HEK293 (cell line): ENCODE measurements at regions not wholly inside any gene's neighbourhood (a gene's known extent, or its start where the extent isn't known, plus 50 kb on each side); places are given as distances from the start of the nearest gene placed in this dataset.

Source experiments
- CTCF ChIA-PET: fragments of 350-600 bp; formaldehyde crosslinking; extraction: SDS; loops from one replicate; lab custom pipeline; 2021; ENCODE audit warnings: antibody characterized with exemption; lab: Yijun Ruan, JAX
- POLR2A ChIA-PET: fragments of 300-600 bp; formaldehyde crosslinking; extraction: SDS; loops from one replicate; lab custom pipeline; 2020; ENCODE audit warnings: antibody characterized with exemption, inconsistent platforms; lab: Yijun Ruan, JAX
- H3K27ac ChIP-seq: fragments of 200-500 bp; sonication (Bioruptor generic); 2 replicates; pipeline ENCODE4 v1.5.1; 2014; ENCODE audit warnings: low read depth, low read length, control low read depth, inconsistent platforms; ENCODE audit errors: extremely low read depth
- H3K36me3 ChIP-seq, 2 experiments: fragments of 200-500 bp in 1 of 2; sonication (Bioruptor generic) in 1 of 2; 1 replicate in 1 of 2; 2 replicates in 1 of 2; pipeline ENCODE4 v1.5.1; 2014 to 2017; ENCODE audit warnings: inconsistent platforms in 2 of 2, low read length in 2 of 2; ENCODE audit not compliant: control insufficient read depth in 2 of 2, insufficient read depth in 1 of 2
- H3K4me1 ChIP-seq: fragments of 200-500 bp; sonication (Bioruptor generic); 2 replicates; pipeline ENCODE4 v1.5.1; 2014; ENCODE audit warnings: mild to moderate bottlenecking, low read length, inconsistent platforms; ENCODE audit not compliant: control insufficient read depth, insufficient read depth
- H3K4me3 ChIP-seq: 2 replicates; pipeline ENCODE4 v1.5.1; 2011; ENCODE audit warnings: low read depth, mild to moderate bottlenecking, control low read depth, low read length, moderate library complexity
- H3K9me3 ChIP-seq: fragments of 200-500 bp; sonication (Bioruptor generic); 2 replicates; pipeline ENCODE4 v1.5.1; 2014; ENCODE audit warnings: low read depth, low read length, inconsistent platforms; ENCODE audit not compliant: control insufficient read depth, insufficient read depth
- TCF7L2 ChIP-seq: IDR thresholded peaks from 2 replicates; pipeline ENCODE4 v1.6.1; 2011; ENCODE audit warnings: low read depth, mild to moderate bottlenecking, inconsistent platforms, low read length, moderate library complexity, borderline replicate concordance
- ZFHX2 ChIP-seq: fragments of 450-650 bp; formaldehyde crosslinking; conservative IDR thresholded peaks from 2 replicates; pipeline ENCODE4 v1.5.1; 2016; ENCODE audit warnings: missing biosample characterization, missing genetic modification characterization
- ZIC2 ChIP-seq: fragments of 450-650 bp; formaldehyde crosslinking; IDR thresholded peaks from 2 replicates; pipeline ENCODE4 v1.5.1; 2016; ENCODE audit warnings: missing biosample characterization, missing genetic modification characterization
- ZNF121 ChIP-seq: fragments of 450-650 bp; formaldehyde crosslinking; IDR thresholded peaks from 2 replicates; pipeline ENCODE4 v1.5.1; 2016; ENCODE audit warnings: missing biosample characterization, missing genetic modification characterization
- ZNF140 ChIP-seq: fragments of 450-650 bp; formaldehyde crosslinking; IDR thresholded peaks from 2 replicates; pipeline ENCODE4 v1.5.1; 2016; ENCODE audit warnings: missing biosample characterization, missing genetic modification characterization
- ZNF169 ChIP-seq: fragments of 450-650 bp; formaldehyde crosslinking; IDR thresholded peaks from 2 replicates; pipeline ENCODE4 v1.5.1; 2016; ENCODE audit warnings: missing biosample characterization, missing genetic modification characterization
- ZNF416 ChIP-seq: fragments of 450-650 bp; formaldehyde crosslinking; IDR thresholded peaks from 2 replicates; pipeline ENCODE4 v1.5.1; 2016; ENCODE audit warnings: missing biosample characterization, missing genetic modification characterization
- ZNF426 ChIP-seq: fragments of 450-650 bp; formaldehyde crosslinking; IDR thresholded peaks from 2 replicates; pipeline ENCODE4 v1.5.1; 2017; ENCODE audit warnings: missing biosample characterization, missing genetic modification characterization, mild to moderate bottlenecking, inconsistent platforms, moderate library complexity
- ZNF473 ChIP-seq: fragments of 450-650 bp; formaldehyde crosslinking; IDR thresholded peaks from 2 replicates; pipeline ENCODE4 v1.5.1; 2017; ENCODE audit warnings: missing biosample characterization, missing genetic modification characterization
- ZNF510 ChIP-seq: fragments of 450-650 bp; formaldehyde crosslinking; IDR thresholded peaks from 2 replicates; pipeline ENCODE4 v1.5.1; 2018; ENCODE audit warnings: mild to moderate bottlenecking, missing genetic modification characterization, missing biosample characterization; ENCODE audit not compliant: insufficient replicate concordance
- ZNF548 ChIP-seq: fragments of 450-650 bp; formaldehyde crosslinking; IDR thresholded peaks from 2 replicates; pipeline ENCODE4 v1.5.1; 2016; ENCODE audit warnings: missing biosample characterization, missing genetic modification characterization
- ZNF677 ChIP-seq: fragments of 450-650 bp; IDR thresholded peaks from 2 replicates; pipeline ENCODE4 v1.5.0; 2018; ENCODE audit warnings: missing biosample characterization, mild to moderate bottlenecking, missing genetic modification characterization, moderate library complexity
- ZSCAN16 ChIP-seq: fragments of 450-650 bp; formaldehyde crosslinking; IDR thresholded peaks from 2 replicates; pipeline ENCODE4 v1.5.1; 2016; ENCODE audit warnings: missing biosample characterization, missing genetic modification characterization
- ZSCAN30 ChIP-seq: fragments of 450-650 bp; IDR thresholded peaks from 2 replicates; pipeline ENCODE4 v1.5.1; 2018; ENCODE audit warnings: missing biosample characterization, mild to moderate bottlenecking, missing genetic modification characterization, moderate library complexity
- TF ChIP-seq, protein P1 (sequence below): fragments of 450-650 bp; formaldehyde crosslinking; IDR thresholded peaks from 2 replicates; pipeline ENCODE4 v1.5.1; 2016; ENCODE audit warnings: missing biosample characterization, missing genetic modification characterization
- TF ChIP-seq, protein P2 (sequence below): fragments of 450-650 bp; formaldehyde crosslinking; conservative IDR thresholded peaks from 2 replicates; pipeline ENCODE4 v1.5.1; 2016; ENCODE audit warnings: low read depth, missing biosample characterization, missing genetic modification characterization
- TF ChIP-seq, protein P3 (sequence below): fragments of 450-650 bp; IDR thresholded peaks from 2 replicates; pipeline ENCODE4 v1.5.1; 2018; ENCODE audit warnings: missing biosample characterization, missing genetic modification characterization
- TF ChIP-seq, protein P4 (sequence below): fragments of 450-650 bp; formaldehyde crosslinking; IDR thresholded peaks from 2 replicates; pipeline ENCODE4 v1.5.1; 2016; ENCODE audit warnings: missing biosample characterization, missing genetic modification characterization

DNA sequence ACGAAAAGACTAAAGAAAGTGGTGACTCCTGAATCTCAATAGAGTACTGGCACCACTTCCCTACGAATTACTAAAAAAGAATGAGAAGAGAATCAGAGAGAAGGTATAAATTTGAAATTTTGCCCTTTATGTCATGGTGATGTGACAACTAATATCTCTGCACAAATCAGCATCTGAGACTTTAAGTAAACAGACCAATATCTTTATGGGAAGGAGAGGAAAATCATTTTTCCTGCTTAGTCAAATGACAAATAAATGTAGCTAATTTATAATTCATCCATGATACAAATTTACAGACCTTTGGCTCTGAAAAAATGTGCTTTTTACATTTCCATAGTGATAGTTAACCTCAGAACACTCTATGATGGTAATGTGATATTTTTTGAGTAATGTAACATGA, 424.8 kb upstream of the EPHA5 start:
- CTCF ChIA-PET = no interaction called here
- Histone ChIP-seq H3K27ac (no peak overlapping the region), H3K4me1 (no peaks in the 10 kb centered on the region), H3K36me3 (no peaks in the 10 kb centered on the region), H3K4me3 (no peak overlapping the region), H3K9me3 (no peaks in the 10 kb centered on the region)
- no peak for TF ChIP-seq ZNF677 (tag by site-specific recombination)
- TF ChIP-seq, protein P1, sequence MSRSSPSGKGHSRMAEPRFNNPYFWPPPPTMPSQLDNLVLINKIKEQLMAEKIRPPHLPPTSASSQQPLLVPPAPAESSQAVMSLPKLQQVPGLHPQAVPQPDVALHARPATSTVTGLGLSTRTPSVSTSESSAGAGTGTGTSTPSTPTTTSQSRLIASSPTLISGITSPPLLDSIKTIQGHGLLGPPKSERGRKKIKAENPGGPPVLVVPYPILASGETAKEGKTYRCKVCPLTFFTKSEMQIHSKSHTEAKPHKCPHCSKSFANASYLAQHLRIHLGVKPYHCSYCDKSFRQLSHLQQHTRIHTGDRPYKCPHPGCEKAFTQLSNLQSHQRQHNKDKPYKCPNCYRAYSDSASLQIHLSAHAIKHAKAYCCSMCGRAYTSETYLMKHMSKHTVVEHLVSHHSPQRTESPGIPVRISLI (tag by site-specific recombination) = no peak
- no peak for TF ChIP-seq ZSCAN16 (tag by site-specific recombination)
- no peak for TF ChIP-seq ZNF473 (tag by site-specific recombination)
- TF ChIP-seq TCF7L2 = no peak
- no peak for TF ChIP-seq ZNF510 (tag by site-specific recombination)
- TF ChIP-seq, protein P2, sequence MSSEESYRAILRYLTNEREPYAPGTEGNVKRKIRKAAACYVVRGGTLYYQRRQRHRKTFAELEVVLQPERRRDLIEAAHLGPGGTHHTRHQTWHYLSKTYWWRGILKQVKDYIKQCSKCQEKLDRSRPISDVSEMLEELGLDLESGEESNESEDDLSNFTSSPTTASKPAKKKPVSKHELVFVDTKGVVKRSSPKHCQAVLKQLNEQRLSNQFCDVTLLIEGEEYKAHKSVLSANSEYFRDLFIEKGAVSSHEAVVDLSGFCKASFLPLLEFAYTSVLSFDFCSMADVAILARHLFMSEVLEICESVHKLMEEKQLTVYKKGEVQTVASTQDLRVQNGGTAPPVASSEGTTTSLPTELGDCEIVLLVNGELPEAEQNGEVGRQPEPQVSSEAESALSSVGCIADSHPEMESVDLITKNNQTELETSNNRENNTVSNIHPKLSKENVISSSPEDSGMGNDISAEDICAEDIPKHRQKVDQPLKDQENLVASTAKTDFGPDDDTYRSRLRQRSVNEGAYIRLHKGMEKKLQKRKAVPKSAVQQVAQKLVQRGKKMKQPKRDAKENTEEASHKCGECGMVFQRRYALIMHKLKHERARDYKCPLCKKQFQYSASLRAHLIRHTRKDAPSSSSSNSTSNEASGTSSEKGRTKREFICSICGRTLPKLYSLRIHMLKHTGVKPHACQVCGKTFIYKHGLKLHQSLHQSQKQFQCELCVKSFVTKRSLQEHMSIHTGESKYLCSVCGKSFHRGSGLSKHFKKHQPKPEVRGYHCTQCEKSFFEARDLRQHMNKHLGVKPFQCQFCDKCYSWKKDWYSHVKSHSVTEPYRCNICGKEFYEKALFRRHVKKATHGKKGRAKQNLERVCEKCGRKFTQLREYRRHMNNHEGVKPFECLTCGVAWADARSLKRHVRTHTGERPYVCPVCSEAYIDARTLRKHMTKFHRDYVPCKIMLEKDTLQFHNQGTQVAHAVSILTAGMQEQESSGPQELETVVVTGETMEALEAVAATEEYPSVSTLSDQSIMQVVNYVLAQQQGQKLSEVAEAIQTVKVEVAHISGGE (tag by site-specific recombination) = no peak
- TF ChIP-seq, protein P3, sequence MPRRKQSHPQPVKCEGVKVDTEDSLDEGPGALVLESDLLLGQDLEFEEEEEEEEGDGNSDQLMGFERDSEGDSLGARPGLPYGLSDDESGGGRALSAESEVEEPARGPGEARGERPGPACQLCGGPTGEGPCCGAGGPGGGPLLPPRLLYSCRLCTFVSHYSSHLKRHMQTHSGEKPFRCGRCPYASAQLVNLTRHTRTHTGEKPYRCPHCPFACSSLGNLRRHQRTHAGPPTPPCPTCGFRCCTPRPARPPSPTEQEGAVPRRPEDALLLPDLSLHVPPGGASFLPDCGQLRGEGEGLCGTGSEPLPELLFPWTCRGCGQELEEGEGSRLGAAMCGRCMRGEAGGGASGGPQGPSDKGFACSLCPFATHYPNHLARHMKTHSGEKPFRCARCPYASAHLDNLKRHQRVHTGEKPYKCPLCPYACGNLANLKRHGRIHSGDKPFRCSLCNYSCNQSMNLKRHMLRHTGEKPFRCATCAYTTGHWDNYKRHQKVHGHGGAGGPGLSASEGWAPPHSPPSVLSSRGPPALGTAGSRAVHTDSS (tag by site-specific recombination) = no peak
- TF ChIP-seq ZNF416 (tag by site-specific recombination) = no peak
- TF ChIP-seq ZIC2 (tag by site-specific recombination) = no peak
- TF ChIP-seq ZNF121 (tag by site-specific recombination) = no peak
- no peak for TF ChIP-seq ZNF169 (tag by site-specific recombination)
- TF ChIP-seq ZNF548 (tag by site-specific recombination) = no peak
- POLR2A ChIA-PET = no interaction called here

DNA sequence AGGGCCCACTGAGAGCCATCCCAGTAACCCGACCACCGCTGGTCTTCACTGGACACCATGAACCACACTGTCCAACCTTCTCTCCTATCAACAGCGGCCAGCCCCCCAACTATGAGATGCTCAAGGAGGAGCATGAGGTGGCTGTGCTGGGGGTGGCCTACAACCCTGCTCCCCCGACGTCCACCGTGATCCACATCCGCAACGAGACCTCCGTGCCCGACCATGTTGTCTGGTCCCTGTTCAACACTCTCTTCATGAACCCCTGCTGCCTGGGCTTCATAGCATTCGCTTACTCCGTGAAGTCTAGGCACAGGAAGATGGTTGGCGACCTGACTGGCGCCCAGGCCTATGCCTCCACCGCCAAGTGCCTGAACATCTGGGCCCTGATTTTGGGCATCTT, 423.8 kb upstream of the EPHA5 start:
- ChIA-PET POLR2A (no interaction called here), CTCF (no interaction called here)
- Histone ChIP-seq H3K4me1 (no peaks in the 10 kb centered on the region), H3K9me3 (no peaks in the 10 kb centered on the region), H3K4me3 (no peak overlapping the region), H3K36me3 (no peaks in the 10 kb centered on the region), H3K27ac (no peak overlapping the region)
- no peak for TF ChIP-seq ZSCAN30
- TF ChIP-seq ZFHX2 (tag by site-specific recombination) = no peak
- TF ChIP-seq, protein P4, sequence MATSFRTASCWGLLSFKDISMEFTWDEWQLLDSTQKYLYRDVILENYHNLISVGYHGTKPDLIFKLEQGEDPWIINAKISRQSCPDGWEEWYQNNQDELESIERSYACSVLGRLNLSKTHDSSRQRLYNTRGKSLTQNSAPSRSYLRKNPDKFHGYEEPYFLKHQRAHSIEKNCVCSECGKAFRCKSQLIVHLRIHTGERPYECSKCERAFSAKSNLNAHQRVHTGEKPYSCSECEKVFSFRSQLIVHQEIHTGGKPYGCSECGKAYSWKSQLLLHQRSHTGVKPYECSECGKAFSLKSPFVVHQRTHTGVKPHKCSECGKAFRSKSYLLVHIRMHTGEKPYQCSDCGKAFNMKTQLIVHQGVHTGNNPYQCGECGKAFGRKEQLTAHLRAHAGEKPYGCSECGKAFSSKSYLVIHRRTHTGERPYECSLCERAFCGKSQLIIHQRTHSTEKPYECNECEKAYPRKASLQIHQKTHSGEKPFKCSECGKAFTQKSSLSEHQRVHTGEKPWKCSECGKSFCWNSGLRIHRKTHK (tag by site-specific recombination) = no peak
- TF ChIP-seq, protein P3 (tag by site-specific recombination) = no peak
- TF ChIP-seq ZNF426 (tag by site-specific recombination) = no peak
- no peak for TF ChIP-seq ZNF140 (tag by site-specific recombination)
